Type B pancreatic cell (in vitro differentiated cells): ENCODE measurements at regions not wholly inside any gene's neighbourhood (a gene's known extent, or its start where the extent isn't known, plus 50 kb on each side); places are given as distances from the start of the nearest gene placed in this dataset.
A peak's percentile ranks its signal among the peaks of the same experiment; 100 is the strongest.

Source experiments
- DNase-seq: peaks from one replicate; pipeline ENCODE4 v3.0.0; 2021; ENCODE audit warnings: mixed read lengths; ENCODE audit not compliant: unreplicated experiment; ENCODE audit errors: extremely low spot score
- H3K27ac Mint-ChIP-seq: 2 replicates; pipeline ENCODE4 v1.8.0; 2021; ENCODE audit warnings: mild to moderate bottlenecking, mixed read lengths
- H3K27me3 Mint-ChIP-seq: 2 replicates; pipeline ENCODE4 v1.8.0; 2021; ENCODE audit warnings: mixed read lengths
- H3K36me3 Mint-ChIP-seq: 2 replicates; pipeline ENCODE4 v1.8.0; 2021; ENCODE audit warnings: mixed read lengths
- H3K4me1 Mint-ChIP-seq: one replicate; pipeline ENCODE4 v1.8.0; 2021; ENCODE audit warnings: mixed read lengths; ENCODE audit not compliant: unreplicated experiment
- H3K4me3 Mint-ChIP-seq: 2 replicates; pipeline ENCODE4 v1.8.0; 2021; ENCODE audit warnings: mild to moderate bottlenecking, mixed read lengths
- H3K9me3 Mint-ChIP-seq: 2 replicates; pipeline ENCODE4 v1.8.0; 2021; ENCODE audit warnings: mixed read lengths
- TF ChIP-seq, protein P1 (sequence below): fragments of 200-600 bp; sonication (generic); conservative IDR thresholded peaks from 2 replicates; pipeline ENCODE4 v1.5.0; 2021; ENCODE audit warnings: antibody characterized with exemption, mild to moderate bottlenecking

DNA sequence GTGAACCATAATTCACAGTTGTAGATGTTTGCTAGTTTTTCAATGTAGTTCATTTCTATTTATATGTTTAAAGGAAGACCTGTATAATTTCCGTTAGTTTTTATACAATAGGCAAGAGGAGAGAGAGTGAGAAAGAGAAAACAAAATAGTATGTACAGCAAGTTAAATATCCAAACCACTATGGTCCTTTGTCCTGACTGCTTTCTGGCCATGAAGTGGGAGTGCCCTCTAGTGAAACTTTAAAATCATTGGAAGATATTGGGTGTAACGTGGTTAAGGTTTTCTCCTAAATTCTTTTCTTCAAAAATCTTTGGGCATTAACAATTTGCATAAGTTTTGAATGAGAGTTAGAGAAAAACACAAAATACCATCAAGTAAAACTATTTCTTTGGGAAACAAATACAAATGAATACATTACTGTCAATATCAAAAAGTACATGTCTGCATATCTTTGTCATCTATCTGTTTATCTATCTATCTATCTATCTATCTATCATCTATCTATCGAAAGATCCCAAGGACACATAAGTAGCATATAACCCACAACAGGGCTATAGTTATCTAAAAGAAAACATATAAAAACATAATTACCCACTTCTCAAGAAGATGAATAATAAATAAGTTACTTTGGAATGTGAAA is 534.6 kb upstream of the ATP11B start:
- Mint-ChIP-seq H3K4me1 (peaks cover 18% of the 10 kb centered on the region), H3K36me3 (no peaks in the 10 kb centered on the region), H3K27me3 (peaks cover 6% of the 10 kb centered on the region), H3K4me3 (no peak overlapping the region), H3K27ac (no peak overlapping the region), H3K9me3 (no peaks in the 10 kb centered on the region)
- TF ChIP-seq, protein P1, sequence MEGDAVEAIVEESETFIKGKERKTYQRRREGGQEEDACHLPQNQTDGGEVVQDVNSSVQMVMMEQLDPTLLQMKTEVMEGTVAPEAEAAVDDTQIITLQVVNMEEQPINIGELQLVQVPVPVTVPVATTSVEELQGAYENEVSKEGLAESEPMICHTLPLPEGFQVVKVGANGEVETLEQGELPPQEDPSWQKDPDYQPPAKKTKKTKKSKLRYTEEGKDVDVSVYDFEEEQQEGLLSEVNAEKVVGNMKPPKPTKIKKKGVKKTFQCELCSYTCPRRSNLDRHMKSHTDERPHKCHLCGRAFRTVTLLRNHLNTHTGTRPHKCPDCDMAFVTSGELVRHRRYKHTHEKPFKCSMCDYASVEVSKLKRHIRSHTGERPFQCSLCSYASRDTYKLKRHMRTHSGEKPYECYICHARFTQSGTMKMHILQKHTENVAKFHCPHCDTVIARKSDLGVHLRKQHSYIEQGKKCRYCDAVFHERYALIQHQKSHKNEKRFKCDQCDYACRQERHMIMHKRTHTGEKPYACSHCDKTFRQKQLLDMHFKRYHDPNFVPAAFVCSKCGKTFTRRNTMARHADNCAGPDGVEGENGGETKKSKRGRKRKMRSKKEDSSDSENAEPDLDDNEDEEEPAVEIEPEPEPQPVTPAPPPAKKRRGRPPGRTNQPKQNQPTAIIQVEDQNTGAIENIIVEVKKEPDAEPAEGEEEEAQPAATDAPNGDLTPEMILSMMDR, result peak; percentile 87
- no peak for DNase-seq

- DNase-seq, result no peak
- Mint-ChIP-seq H3K27ac (no peak overlapping the region), H3K9me3 (no peaks in the 10 kb centered on the region), H3K4me3 (no peak overlapping the region), H3K36me3 (no peaks in the 10 kb centered on the region), H3K27me3 (peaks cover 5% of the 10 kb centered on the region), H3K4me1 (peaks cover 18% of the 10 kb centered on the region)
- TF ChIP-seq, protein P1, result no peak
Measured at GRCh38 chr3:182259579-182259978, 533.7 kb upstream of the ATP11B start.

DNA sequence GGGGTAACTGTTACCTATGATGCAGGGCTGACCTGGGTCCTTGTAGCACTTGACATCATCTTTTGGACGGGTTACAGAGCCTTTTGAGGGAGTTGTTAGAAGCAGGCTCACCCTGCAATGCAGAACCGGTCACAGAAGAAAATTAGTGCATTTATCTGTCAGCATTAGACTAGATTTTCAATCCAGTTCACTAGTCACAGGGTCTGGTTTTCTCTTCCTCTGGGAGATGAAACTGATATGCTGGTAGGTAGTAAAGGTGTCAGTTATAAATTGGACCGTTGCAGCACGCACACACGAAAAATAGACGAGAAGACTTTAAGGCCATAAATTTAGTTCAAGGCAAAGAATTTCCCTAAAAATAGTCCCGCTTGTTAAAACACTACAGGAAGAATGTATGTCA is 532.3 kb upstream of the ATP11B start:
- H3K36me3 Mint-ChIP-seq, result no peaks in the 10 kb centered on the region
- H3K27ac Mint-ChIP-seq, result no peak overlapping the region
- DNase-seq, result no peak
- no peak overlapping the region for H3K4me3 Mint-ChIP-seq
- TF ChIP-seq, protein P1, result no peak
- H3K27me3 Mint-ChIP-seq, result peaks cover 3% of the 10 kb centered on the region
- H3K9me3 Mint-ChIP-seq, result no peaks in the 10 kb centered on the region
- H3K4me1 Mint-ChIP-seq, result peaks cover 18% of the 10 kb centered on the region

DNA sequence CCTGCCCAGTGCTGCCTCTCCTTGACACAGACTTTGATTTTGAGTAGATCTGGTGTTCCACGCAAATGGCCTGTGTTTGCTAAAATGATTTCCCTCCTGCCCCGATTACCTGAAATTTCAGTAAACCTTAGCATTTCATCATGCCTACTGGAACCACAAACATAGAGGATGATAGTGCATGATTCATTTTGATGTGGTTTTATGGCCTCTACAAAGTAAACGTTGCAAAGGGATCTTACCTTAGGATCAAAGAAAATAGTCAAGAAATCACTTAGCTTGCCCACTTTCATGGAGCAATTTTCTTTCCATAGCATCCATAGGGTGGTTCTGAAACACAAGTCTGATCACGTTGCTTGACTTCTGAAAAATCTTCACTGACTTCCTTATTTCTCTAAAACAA is 524.6 kb upstream of the ATP11B start:
- Mint-ChIP-seq H3K4me3 (no peak overlapping the region), H3K27ac (no peak overlapping the region), H3K36me3 (no peaks in the 10 kb centered on the region), H3K27me3 (no peaks in the 10 kb centered on the region), H3K9me3 (no peaks in the 10 kb centered on the region), H3K4me1 (peaks cover 8% of the 10 kb centered on the region)
- TF ChIP-seq, protein P1, result no peak
- no peak for DNase-seq

DNA sequence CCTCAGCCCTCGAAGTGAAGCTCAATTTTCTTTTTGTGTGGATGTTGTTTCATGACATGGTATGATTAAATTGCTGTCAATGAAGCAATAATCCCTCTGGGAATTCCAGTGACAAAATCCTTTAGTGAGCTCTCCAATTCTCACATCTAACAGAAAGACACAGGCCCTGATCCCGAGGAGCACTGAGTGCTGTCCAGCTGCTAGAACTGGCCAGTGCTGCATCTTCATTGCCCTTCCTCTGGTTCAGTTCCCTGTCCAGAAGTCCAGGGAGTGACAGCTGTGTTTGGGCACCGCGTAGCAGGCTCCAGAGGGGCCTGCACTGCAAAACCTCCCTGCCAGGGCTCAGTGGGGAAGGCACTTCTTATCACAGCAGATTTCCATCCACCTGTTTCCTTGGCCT is 516.8 kb upstream of the ATP11B start:
- Mint-ChIP-seq H3K4me1 (no peaks in the 10 kb centered on the region), H3K27ac (no peak overlapping the region), H3K36me3 (no peaks in the 10 kb centered on the region)

More for the DNA sequence above, 516.8 kb upstream of the ATP11B start:
- Mint-ChIP-seq H3K9me3 (peaks cover 5% of the 10 kb centered on the region), H3K4me3 (no peak overlapping the region), H3K27me3 (no peaks in the 10 kb centered on the region)
- DNase-seq, result no peak
- TF ChIP-seq, protein P1, result no peak
